GM19240 (cell line): ENCODE measurements at regions not wholly inside any gene's neighbourhood (a gene's known extent, or its start where the extent isn't known, plus 50 kb on each side); places are given as distances from the start of the nearest gene placed in this dataset.

ENCODE experiments used
- DNase-seq: peaks from one replicate; pipeline ENCODE4 v3.0.0; 2011; ENCODE audit warnings: low spot score; ENCODE audit not compliant: insufficient read length

GRCh38 chr15:79657722-79658121 lies 225.6 kb downstream of the MINAR1 start:
- no peak for DNase-seq

GRCh38 chr15:79659691-79660090 lies 227.6 kb downstream of the MINAR1 start:
- no peak for DNase-seq

GRCh38 chr15:79661411-79661810 lies 229.3 kb downstream of the MINAR1 start:
- no peak for DNase-seq

- DNase-seq: peak; percentile 37
These were observed 223.2 kb downstream of the MTHFS start for GRCh38 chr15:79673416-79674123.

GRCh38 chr15:79674124-79674465 lies 222.7 kb downstream of the MTHFS start:
- no peak for DNase-seq

- DNase-seq: no peak
These were observed 220.8 kb downstream of the MTHFS start for GRCh38 chr15:79675982-79676381.

GRCh38 chr15:79676621-79677020 lies 220.2 kb downstream of the MTHFS start:
- no peak for DNase-seq

- no peak for DNase-seq
These were observed 219.6 kb downstream of the MTHFS start for GRCh38 chr15:79677241-79677640.

GRCh38 chr15:79678032-79678701 lies 218.6 kb downstream of the MTHFS start:
- no peak for DNase-seq

- no peak for DNase-seq
These were observed 216.1 kb downstream of the MTHFS start for GRCh38 chr15:79680720-79681119.

- no peak for DNase-seq
These were observed 214.5 kb downstream of the MTHFS start for GRCh38 chr15:79682285-79682684.

GRCh38 chr15:79682851-79683288 lies 213.9 kb downstream of the MTHFS start:
- DNase-seq: no peak

- DNase-seq: no peak
These were observed 207.8 kb downstream of the MTHFS start for GRCh38 chr15:79689030-79689429.

GRCh38 chr15:79700951-79701480 lies 195.8 kb downstream of the MTHFS start:
- no peak for DNase-seq

- no peak for DNase-seq
These were observed 194.2 kb downstream of the MTHFS start for GRCh38 chr15:79702621-79703020.

- DNase-seq: no peak
These were observed 175.6 kb downstream of the MTHFS start for GRCh38 chr15:79721256-79721655.

- DNase-seq: no peak
These were observed 172.5 kb downstream of the MTHFS start for GRCh38 chr15:79724312-79724711.

- no peak for DNase-seq
These were observed 172.0 kb downstream of the MTHFS start for GRCh38 chr15:79724804-79725203.

- DNase-seq: no peak
These were observed 167.9 kb downstream of the MTHFS start for GRCh38 chr15:79728867-79729266.

- DNase-seq: no peak
These were observed 160.3 kb downstream of the MTHFS start for GRCh38 chr15:79736435-79737000.

- DNase-seq: no peak
These were observed 158.7 kb downstream of the MTHFS start for GRCh38 chr15:79738143-79738542.

- DNase-seq: no peak
These were observed 156.3 kb downstream of the MTHFS start for GRCh38 chr15:79740561-79740960.

- DNase-seq: no peak
These were observed 153.8 kb downstream of the MTHFS start for GRCh38 chr15:79743032-79743431.
